ENCODE measurements at regions not wholly inside any gene's neighbourhood (a gene's known extent, or its start where the extent isn't known, plus 50 kb on each side); places are given as distances from the start of the nearest gene placed in this dataset.

GRCh38 chr6:145151624-145152023 is 583.7 kb downstream of the EPM2A start:
- TF ChIP-seq CTCF (IDR thresholded peaks at IDR 0.05) (no peak), POLR2A (IDR thresholded peaks at IDR 0.05) (no peak)
